H1 (cell line): ENCODE measurements at regions not wholly inside any gene's neighbourhood (a gene's known extent, or its start where the extent isn't known, plus 50 kb on each side); places are given as distances from the start of the nearest gene placed in this dataset.

Experiments used
- CBX5 ChIP-seq: fragments of 300-800, 300-1000 bp; sonication (generic); IDR thresholded peaks from 2 replicates; pipeline ENCODE4 v1.7.1; 2016; ENCODE audit warnings: antibody characterized with exemption, low read length, low read depth
- CHD2 ChIP-seq: IDR thresholded peaks from 2 replicates; pipeline ENCODE4 v1.6.1; 2012; ENCODE audit warnings: low read length, improper control_type of control experiment
- CHD7 ChIP-seq: fragments of 300-600 bp; sonication (generic); IDR thresholded peaks from 2 replicates; pipeline ENCODE4 v1.7.1; 2012; ENCODE audit warnings: low read length, moderate library complexity, mild to moderate bottlenecking, inconsistent platforms; ENCODE audit not compliant: insufficient replicate concordance
- E2F6 ChIP-seq: IDR thresholded peaks from 2 replicates; pipeline ENCODE4 v1.6.1; 2012; ENCODE audit warnings: inconsistent platforms
- EP300 ChIP-seq, 2 experiments: IDR thresholded peaks; 1 replicate in 1 of 2; 2 replicates in 1 of 2; pipeline ENCODE4 v1.6.1; 2011 to 2012; ENCODE audit warnings: low read depth in 2 of 2, low read length in 2 of 2, mild to moderate bottlenecking in 2 of 2, borderline replicate concordance in 1 of 2, inconsistent platforms in 1 of 2, moderate library complexity in 1 of 2
- KDM1A ChIP-seq: fragments of 200-600, 300-600 bp; sonication (generic); IDR thresholded peaks from 2 replicates; pipeline ENCODE4 v1.7.1; 2016; ENCODE audit warnings: mild to moderate bottlenecking, low read length, borderline replicate concordance
- RBBP5 ChIP-seq: IDR thresholded peaks from 2 replicates; pipeline ENCODE4 v1.7.1; 2012; ENCODE audit warnings: low read depth, mild to moderate bottlenecking, inconsistent platforms, low read length, moderate library complexity, borderline replicate concordance
- SAP30 ChIP-seq: fragments of 300-600 bp; sonication (generic); IDR thresholded peaks from 2 replicates; pipeline ENCODE4 v1.7.1; 2012; ENCODE audit warnings: low read length, moderate library complexity, mild to moderate bottlenecking, inconsistent platforms; ENCODE audit not compliant: insufficient read depth, insufficient replicate concordance
- TBP ChIP-seq: IDR thresholded peaks from 2 replicates; pipeline ENCODE4 v1.6.1; 2011; ENCODE audit warnings: low read depth, low read length, improper control_type of control experiment

GRCh38 chr12:82174383-82174782 is 183.8 kb downstream of the CCDC59 start (continued):
- TF ChIP-seq CHD7 (no peak), EP300 (IDR thresholded peaks at IDR 0.05; ENCODE audit: borderline replicate concordance in 1 of 2, low read depth in 2 of 2, low read length in 2 of 2) (no peak), KDM1A (no peak), E2F6 (no peak), CHD2 (no peak), RBBP5 (no peak), SAP30 (no peak), TBP (no peak), CBX5 (no peak)
